Tibial nerve (tissue), 3 donors: ENCODE measurements at regions not wholly inside any gene's neighbourhood (a gene's known extent, or its start where the extent isn't known, plus 50 kb on each side); places are given as distances from the start of the nearest gene placed in this dataset.

ENCODE experiments used
- CTCF ChIP-seq, 5 experiments: fragments of 200-600 bp in 3 of 5; fragments of 450-650 bp in 2 of 5; sonication (generic) in 3 of 5; IDR thresholded peaks; one replicate each; pipeline ENCODE4 v1.5.1; 2016 to 2019; ENCODE audit warnings: antibody characterized with exemption in 5 of 5, mild to moderate bottlenecking in 3 of 5, moderate library complexity in 2 of 5
- POLR2A ChIP-seq, 2 donors: fragments of 450-650 bp; IDR thresholded peaks; one replicate each; pipeline ENCODE4 v1.6.1; 2017; ENCODE audit warnings: antibody characterized with exemption in 2 of 2, mild to moderate bottlenecking in 2 of 2, moderate library complexity in 2 of 2

- no peak for TF ChIP-seq POLR2A (IDR thresholded peaks at IDR 0.05)
- no peak for TF ChIP-seq CTCF (IDR thresholded peaks at IDR 0.05)
These were observed 1135.3 kb upstream of the CDH8 start for GRCh38 chr16:63171545-63171944.
